IMR-90 (cell line): ENCODE measurements at regions not wholly inside any gene's neighbourhood (a gene's known extent, or its start where the extent isn't known, plus 50 kb on each side); places are given as distances from the start of the nearest gene placed in this dataset.

ENCODE experiments used
- ATAC-seq: fragments of 200-7000 bp; cut with Tn5 transposase; 2 replicates; pipeline ENCODE4 v1.9.1; 2020; ENCODE audit warnings: low read depth, mild to moderate bottlenecking, moderate library complexity
- BruUV-seq: library from RNA; stranded (reverse); fragments of 400-500 nt; replicated peaks from 2 replicates; lab custom pipeline; 2021; lab: Mats Ljungman, UMichigan
- CTCF ChIA-PET: fragments of 300-600 bp; formaldehyde crosslinking; extraction: SDS; loops from one replicate; lab custom pipeline; 2021; ENCODE audit warnings: antibody characterized with exemption; lab: Yijun Ruan, JAX
- POLR2A ChIA-PET: fragments of 300-600 bp; sonication (Branson Sonifier 250); formaldehyde crosslinking; loops from one replicate; lab custom pipeline; 2022; ENCODE audit warnings: antibody characterized with exemption; ENCODE audit not compliant: unreplicated experiment; lab: Charles Lee
- DNase-seq: peaks from one replicate; pipeline ENCODE4 v3.0.0; 2013
- H2AFZ ChIP-seq: replicated peaks from 2 replicates; pipeline ENCODE3; 2013; ENCODE audit warnings: low read length, mild to moderate bottlenecking; ENCODE audit not compliant: poor library complexity
- H2AK5ac ChIP-seq: 2 replicates; pipeline ENCODE4 v1.6.1; 2013; ENCODE audit warnings: low read depth, low read length, inconsistent platforms
- H2AK9ac ChIP-seq: replicated peaks from 2 replicates; pipeline ENCODE3; 2013; ENCODE audit warnings: mild to moderate bottlenecking, low read depth, low read length, moderate library complexity; ENCODE audit not compliant: poor library complexity
- H2BK120ac ChIP-seq: 2 replicates; pipeline ENCODE4 v1.6.1; 2013; ENCODE audit warnings: low read depth, low read length, inconsistent platforms
- H2BK15ac ChIP-seq: 3 replicates; pipeline ENCODE4 v1.6.1; 2013; ENCODE audit warnings: low read depth, low read length, inconsistent platforms
- H2BK20ac ChIP-seq: 2 replicates; pipeline ENCODE4 v1.6.1; 2013; ENCODE audit warnings: low read depth, mild to moderate bottlenecking, inconsistent platforms, low read length, moderate library complexity
- H2BK5ac ChIP-seq: 2 replicates; pipeline ENCODE4 v1.6.1; 2013; ENCODE audit warnings: mild to moderate bottlenecking, low read depth, low read length, inconsistent platforms; ENCODE audit not compliant: poor library complexity, severe bottlenecking
- H3K14ac ChIP-seq: replicated peaks from 2 replicates; pipeline ENCODE4 v1.6.1; 2013; ENCODE audit warnings: low read depth, low read length, inconsistent platforms
- H3K18ac ChIP-seq: 2 replicates; pipeline ENCODE4 v1.6.1; 2013; ENCODE audit warnings: low read depth, low read length, control low read depth
- H3K23ac ChIP-seq: 2 replicates; pipeline ENCODE4 v1.6.1; 2013; ENCODE audit warnings: low read depth, low read length, inconsistent platforms
- H3K27ac ChIP-seq: 2 replicates; pipeline ENCODE4 v1.5.1; 2013; ENCODE audit warnings: mild to moderate bottlenecking, control low read depth, low read length; ENCODE audit not compliant: insufficient read depth
- H3K27me3 ChIP-seq: 2 replicates; pipeline ENCODE4 v1.6.1; 2013; ENCODE audit warnings: low read length; ENCODE audit not compliant: control insufficient read depth, insufficient read depth
- H3K36me3 ChIP-seq: 2 replicates; pipeline ENCODE4 v1.6.1; 2013; ENCODE audit warnings: low read length, mixed read lengths; ENCODE audit not compliant: control insufficient read depth, insufficient read depth
- H3K4ac ChIP-seq: 2 replicates; pipeline ENCODE4 v1.6.1; 2013; ENCODE audit warnings: low read depth, low read length, inconsistent platforms
- H3K4me1 ChIP-seq: 2 replicates; pipeline ENCODE4 v1.6.1; 2013; ENCODE audit warnings: low read length, mixed read lengths; ENCODE audit not compliant: control insufficient read depth, insufficient read depth
- H3K4me2 ChIP-seq: 2 replicates; pipeline ENCODE4 v1.6.1; 2013; ENCODE audit warnings: low read depth, mild to moderate bottlenecking, control low read depth, low read length, moderate library complexity
- H3K4me3 ChIP-seq: 2 replicates; pipeline ENCODE4 v1.5.1; 2013; ENCODE audit warnings: low read depth, mild to moderate bottlenecking, control low read depth, low read length, moderate library complexity; ENCODE audit not compliant: insufficient read depth
- H3K56ac ChIP-seq: 2 replicates; pipeline ENCODE4 v1.6.1; 2013; ENCODE audit warnings: low read length, inconsistent platforms; ENCODE audit not compliant: insufficient read depth; ENCODE audit errors: extremely low read depth
- H3K79me1 ChIP-seq, 2 experiments: 2 replicates each; pipeline ENCODE4 v1.6.1; 2013; ENCODE audit warnings: low read length in 2 of 2, inconsistent platforms in 1 of 2, low read depth in 1 of 2
- H3K9ac ChIP-seq: 2 replicates; pipeline ENCODE4 v1.6.1; 2013; ENCODE audit warnings: low read depth, low read length, control low read depth
- H3K9me1 ChIP-seq: 2 replicates; pipeline ENCODE4 v1.6.1; 2013; ENCODE audit warnings: low read length, inconsistent platforms; ENCODE audit not compliant: insufficient read depth
- H3K9me3 ChIP-seq: 2 replicates; pipeline ENCODE4 v1.6.1; 2013; ENCODE audit warnings: low read length; ENCODE audit not compliant: control insufficient read depth, insufficient read depth
- H4K20me1 ChIP-seq: 2 replicates; pipeline ENCODE4 v1.6.1; 2013; ENCODE audit warnings: low read length, inconsistent platforms; ENCODE audit not compliant: insufficient read depth
- H4K5ac ChIP-seq: 2 replicates; pipeline ENCODE4 v1.6.1; 2013; ENCODE audit warnings: mild to moderate bottlenecking, low read depth, low read length, control low read depth
- H4K8ac ChIP-seq, 2 experiments: 2 replicates each; pipeline ENCODE4 v1.6.1; 2013; ENCODE audit warnings: low read depth in 2 of 2, low read length in 2 of 2, control low read depth in 1 of 2, inconsistent platforms in 1 of 2
- H4K91ac ChIP-seq: 2 replicates; pipeline ENCODE4 v1.6.1; 2013; ENCODE audit warnings: low read depth, low read length, inconsistent platforms; ENCODE audit not compliant: insufficient read depth
- BHLHE40 ChIP-seq: fragments of 150-350 bp; IDR thresholded peaks from 2 replicates; pipeline ENCODE4 v1.6.1; 2016; ENCODE audit warnings: mild to moderate bottlenecking, low read depth, low read length
- CEBPB ChIP-seq: IDR thresholded peaks from 2 replicates; pipeline ENCODE4 v1.6.1; 2012; ENCODE audit warnings: low read depth, low read length, improper control_type of control experiment
- CHD1 ChIP-seq: IDR thresholded peaks from 2 replicates; pipeline ENCODE4 v1.6.1; 2012; ENCODE audit warnings: low read depth, low read length, improper control_type of control experiment
- FOS ChIP-seq: fragments of 150-350 bp; IDR thresholded peaks from 2 replicates; pipeline ENCODE4 v1.6.1; 2016; ENCODE audit warnings: low read depth, low read length
- MAFK ChIP-seq: IDR thresholded peaks from 2 replicates; pipeline ENCODE4 v1.6.1; 2012; ENCODE audit warnings: low read depth, low read length, improper control_type of control experiment
- MAZ ChIP-seq: IDR thresholded peaks from 2 replicates; pipeline ENCODE4 v1.6.1; 2012; ENCODE audit warnings: low read depth, mild to moderate bottlenecking, low read length, improper control_type of control experiment, moderate library complexity, borderline replicate concordance
- MXI1 ChIP-seq: IDR thresholded peaks from 2 replicates; pipeline ENCODE4 v1.6.1; 2012; ENCODE audit warnings: low read depth, mild to moderate bottlenecking, low read length, moderate library complexity, borderline replicate concordance
- NFE2L2 ChIP-seq: fragments of 150-350 bp; IDR thresholded peaks from 2 replicates; pipeline ENCODE4 v1.6.1; 2016; ENCODE audit warnings: low read depth, mild to moderate bottlenecking, low read length
- POLR2A ChIP-seq: IDR thresholded peaks from 2 replicates; pipeline ENCODE4 v1.6.1; 2012; ENCODE audit warnings: mild to moderate bottlenecking, low read depth, low read length
- RAD21 ChIP-seq: IDR thresholded peaks from 2 replicates; pipeline ENCODE4 v1.6.1; 2012; ENCODE audit warnings: low read length, improper control_type of control experiment
- RCOR1 ChIP-seq: IDR thresholded peaks from 2 replicates; pipeline ENCODE4 v1.6.1; 2012; ENCODE audit warnings: mild to moderate bottlenecking, low read length, improper control_type of control experiment; ENCODE audit not compliant: insufficient replicate concordance
- RFX5 ChIP-seq: IDR thresholded peaks from 2 replicates; pipeline ENCODE4 v1.8.0; 2012; ENCODE audit warnings: low read depth, mild to moderate bottlenecking, low read length, moderate library complexity
- SMC3 ChIP-seq: fragments of 150-350 bp; IDR thresholded peaks from 2 replicates; pipeline ENCODE4 v1.6.1; 2016; ENCODE audit warnings: low read depth, mild to moderate bottlenecking, antibody characterized with exemption, low read length, moderate library complexity
- WGBS, 2 experiments: methylation state at CpG; one replicate each; pipeline versions ENCODE4 v1.1.5 to v1.1.7; 2013; ENCODE audit warnings: missing lambda C conversion rate in 2 of 2; ENCODE audit not compliant: insufficient read length in 1 of 2; ENCODE audit errors: extremely low coverage in 2 of 2; 5-methylcytosine and 5-hydroxymethylcytosine counted together
- dilution Hi-C: fragments of 300-500 bp; cut with HindIII; formaldehyde crosslinking; loops from one replicate; pipeline ENCODE4 v1.14.3; 2018; ENCODE audit warnings: low sequenced_read_pairs; ENCODE audit not compliant: unreplicated experiment
- in situ Hi-C: fragments of 300-500 bp; cut with MboI; formaldehyde crosslinking; loops from 3 replicates; pipeline ENCODE4 v1.14.3; 2019; ENCODE audit warnings: low sequenced_read_pairs, inconsistent platforms, mixed read lengths
- intact Hi-C: fragments of 100-400 bp; cut with micrococcal nuclease; formaldehyde crosslinking; loops from 2 replicates; pipeline ENCODE4 v1.10.0; 2022
- TF ChIP-seq, protein P1 (sequence below): fragments of 150-350 bp; IDR thresholded peaks from 2 replicates; pipeline ENCODE4 v1.6.1; 2017; ENCODE audit warnings: mild to moderate bottlenecking, antibody characterized with exemption, low read length, low read depth
- TF ChIP-seq, protein P2 (sequence below): conservative IDR thresholded peaks from 2 replicates; pipeline ENCODE4 v1.5.1; 2012; ENCODE audit warnings: mild to moderate bottlenecking, low read depth, low read length, improper control_type of control experiment
- TF ChIP-seq, protein P3 (sequence below): fragments of 150-350 bp; IDR thresholded peaks from 2 replicates; pipeline ENCODE4 v1.6.1; 2016; ENCODE audit warnings: low read depth, mild to moderate bottlenecking, low read length, moderate library complexity, borderline replicate concordance

DNA sequence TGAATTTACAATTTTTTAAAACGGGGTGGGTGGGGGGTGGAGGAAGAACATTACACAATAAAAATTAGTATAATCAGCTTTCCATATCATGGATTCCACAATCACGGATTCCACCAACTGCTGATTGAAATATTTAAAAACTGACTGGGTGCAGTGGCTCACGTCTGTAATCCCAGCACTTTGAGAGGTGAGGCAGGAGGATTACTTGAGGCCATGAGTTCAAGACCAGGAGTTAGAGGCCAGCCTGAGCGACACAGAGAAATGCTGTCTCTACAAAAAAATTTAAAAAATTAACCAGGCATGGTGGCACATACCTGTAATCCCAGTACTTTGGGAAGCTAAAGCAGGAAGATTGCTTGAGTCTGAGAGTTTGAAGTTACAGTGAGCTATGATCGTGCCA is 254.7 kb downstream of the ATG4C start:
- TF ChIP-seq RCOR1 (no peak), CEBPB (no peak), MXI1 (no peak), BHLHE40 (no peak), POLR2A (no peak), CHD1 (no peak), MAFK (no peak), RFX5 (no peak), MAZ (no peak), NFE2L2 (no peak), SMC3 (no peak), RAD21 (no peak), FOS (no peak)
- TF ChIP-seq, protein P1, sequence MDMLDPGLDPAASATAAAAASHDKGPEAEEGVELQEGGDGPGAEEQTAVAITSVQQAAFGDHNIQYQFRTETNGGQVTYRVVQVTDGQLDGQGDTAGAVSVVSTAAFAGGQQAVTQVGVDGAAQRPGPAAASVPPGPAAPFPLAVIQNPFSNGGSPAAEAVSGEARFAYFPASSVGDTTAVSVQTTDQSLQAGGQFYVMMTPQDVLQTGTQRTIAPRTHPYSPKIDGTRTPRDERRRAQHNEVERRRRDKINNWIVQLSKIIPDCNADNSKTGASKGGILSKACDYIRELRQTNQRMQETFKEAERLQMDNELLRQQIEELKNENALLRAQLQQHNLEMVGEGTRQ: no peak
- TF ChIP-seq, protein P2, sequence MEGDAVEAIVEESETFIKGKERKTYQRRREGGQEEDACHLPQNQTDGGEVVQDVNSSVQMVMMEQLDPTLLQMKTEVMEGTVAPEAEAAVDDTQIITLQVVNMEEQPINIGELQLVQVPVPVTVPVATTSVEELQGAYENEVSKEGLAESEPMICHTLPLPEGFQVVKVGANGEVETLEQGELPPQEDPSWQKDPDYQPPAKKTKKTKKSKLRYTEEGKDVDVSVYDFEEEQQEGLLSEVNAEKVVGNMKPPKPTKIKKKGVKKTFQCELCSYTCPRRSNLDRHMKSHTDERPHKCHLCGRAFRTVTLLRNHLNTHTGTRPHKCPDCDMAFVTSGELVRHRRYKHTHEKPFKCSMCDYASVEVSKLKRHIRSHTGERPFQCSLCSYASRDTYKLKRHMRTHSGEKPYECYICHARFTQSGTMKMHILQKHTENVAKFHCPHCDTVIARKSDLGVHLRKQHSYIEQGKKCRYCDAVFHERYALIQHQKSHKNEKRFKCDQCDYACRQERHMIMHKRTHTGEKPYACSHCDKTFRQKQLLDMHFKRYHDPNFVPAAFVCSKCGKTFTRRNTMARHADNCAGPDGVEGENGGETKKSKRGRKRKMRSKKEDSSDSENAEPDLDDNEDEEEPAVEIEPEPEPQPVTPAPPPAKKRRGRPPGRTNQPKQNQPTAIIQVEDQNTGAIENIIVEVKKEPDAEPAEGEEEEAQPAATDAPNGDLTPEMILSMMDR: no peak
- TF ChIP-seq, protein P3, sequence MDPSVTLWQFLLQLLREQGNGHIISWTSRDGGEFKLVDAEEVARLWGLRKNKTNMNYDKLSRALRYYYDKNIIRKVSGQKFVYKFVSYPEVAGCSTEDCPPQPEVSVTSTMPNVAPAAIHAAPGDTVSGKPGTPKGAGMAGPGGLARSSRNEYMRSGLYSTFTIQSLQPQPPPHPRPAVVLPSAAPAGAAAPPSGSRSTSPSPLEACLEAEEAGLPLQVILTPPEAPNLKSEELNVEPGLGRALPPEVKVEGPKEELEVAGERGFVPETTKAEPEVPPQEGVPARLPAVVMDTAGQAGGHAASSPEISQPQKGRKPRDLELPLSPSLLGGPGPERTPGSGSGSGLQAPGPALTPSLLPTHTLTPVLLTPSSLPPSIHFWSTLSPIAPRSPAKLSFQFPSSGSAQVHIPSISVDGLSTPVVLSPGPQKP: no peak

More for the DNA sequence above, 254.7 kb downstream of the ATG4C start:
- no peak overlapping the region for H2BK120ac ChIP-seq
- no peak overlapping the region for H2BK5ac ChIP-seq
- no peaks in the 10 kb centered on the region for H3K79me1 ChIP-seq
- no peak overlapping the region for H2AFZ ChIP-seq
- no peak overlapping the region for H3K4me3 ChIP-seq
- H2BK20ac ChIP-seq: no peak overlapping the region
- no peak overlapping the region for H4K5ac ChIP-seq
- H3K4me2 ChIP-seq: no peak overlapping the region
- no peaks in the 10 kb centered on the region for H3K9me1 ChIP-seq
- H2BK15ac ChIP-seq: no peak overlapping the region
- H2AK9ac ChIP-seq: no peak overlapping the region
- no peaks in the 10 kb centered on the region for H4K20me1 ChIP-seq
- no peaks in the 10 kb centered on the region for H3K36me3 ChIP-seq
- no peak overlapping the region for H2AK5ac ChIP-seq
- intact Hi-C loops (no loop called here), dilution Hi-C loops (no loop called here), in situ Hi-C loops (no loop called here)
- H3K18ac ChIP-seq: no peak overlapping the region
- H3K27ac ChIP-seq: no peak overlapping the region
- H3K56ac ChIP-seq: no peak overlapping the region
- H4K91ac ChIP-seq: no peak overlapping the region
- H4K8ac ChIP-seq: no peak overlapping the region
- no peak overlapping the region for H3K23ac ChIP-seq
- DNase-seq (no peak), ATAC-seq (no peak)
- WGBS, 2 experiments: no CpG with 5 or more reads among the region's 5 CpGs
- no peaks in the 10 kb centered on the region for H3K4me1 ChIP-seq
- no peak overlapping the region for H3K14ac ChIP-seq
- no peaks in the 10 kb centered on the region for H3K27me3 ChIP-seq
- no peak overlapping the region for H3K4ac ChIP-seq
- no peaks in the 10 kb centered on the region for H3K9me3 ChIP-seq
- BruUV-seq: no TSS peak
- CTCF ChIA-PET: no interaction called here
- H3K9ac ChIP-seq: no peak overlapping the region
- POLR2A ChIA-PET: no interaction called here
